ENCODE measurements at regions not wholly inside any gene's neighbourhood (a gene's known extent, or its start where the extent isn't known, plus 50 kb on each side); places are given as distances from the start of the nearest gene placed in this dataset.

GRCh38 chr14:97426776-97427175 lies 629.6 kb downstream of the VRK1 start:
- no peak for TF ChIP-seq RAD21 (IDR thresholded peaks at IDR 0.05; ENCODE audit: low read length)
- no peak for TF ChIP-seq CTCF (IDR thresholded peaks at IDR 0.05)
- no peak for TF ChIP-seq REST (IDR thresholded peaks at IDR 0.05; ENCODE audit: low read depth, low read length)
- TF ChIP-seq ELF1 (IDR thresholded peaks at IDR 0.05) = no peak

Data from SK-N-SH (cell line).